SU-DHL-6 (cell line): ENCODE measurements at regions not wholly inside any gene's neighbourhood (a gene's known extent, or its start where the extent isn't known, plus 50 kb on each side); places are given as distances from the start of the nearest gene placed in this dataset.

Experiments used
- CTCF ChIP-seq: fragments of 200-600 bp; sonication (generic); IDR thresholded peaks from one replicate; pipeline ENCODE4 v1.5.1; 2017; ENCODE audit warnings: antibody characterized with exemption, mild to moderate bottlenecking, low read length, moderate library complexity; ENCODE audit not compliant: insufficient read depth, poor library complexity, severe bottlenecking
- EZH2phosphoT487 ChIP-seq: fragments of 200-600 bp; sonication (generic), shearing (Covaris generic); conservative IDR thresholded peaks from 2 replicates; pipeline ENCODE4 v1.6.1; 2018; ENCODE audit warnings: mild to moderate bottlenecking, antibody characterized with exemption, low read length, moderate library complexity, mixed read lengths

GRCh38 chr3:55357796-55358195, 129.3 kb downstream of the WNT5A start:
- no peak for TF ChIP-seq CTCF
- no peak for TF ChIP-seq EZH2phosphoT487
